WI38 (cell line): ENCODE measurements at regions not wholly inside any gene's neighbourhood (a gene's known extent, or its start where the extent isn't known, plus 50 kb on each side); places are given as distances from the start of the nearest gene placed in this dataset.
A peak's percentile ranks its signal among the peaks of the same experiment; 100 is the strongest.
"Not testable (repeated sequence)": the region's sequence is repeated elsewhere in the genome, so short reads cannot be mapped to it uniquely, and the experiment has no call there.

ENCODE experiments used
- H3K4me3 ChIP-seq: 2 replicates; pipeline ENCODE4 v1.5.1; 2011; ENCODE audit warnings: low read depth, mild to moderate bottlenecking, control low read depth, low read length
- TF ChIP-seq, protein P1 (sequence below): IDR thresholded peaks from 2 replicates; pipeline ENCODE4 v1.5.1; 2012; ENCODE audit warnings: low read depth, mild to moderate bottlenecking, control low read depth, low read length

DNA sequence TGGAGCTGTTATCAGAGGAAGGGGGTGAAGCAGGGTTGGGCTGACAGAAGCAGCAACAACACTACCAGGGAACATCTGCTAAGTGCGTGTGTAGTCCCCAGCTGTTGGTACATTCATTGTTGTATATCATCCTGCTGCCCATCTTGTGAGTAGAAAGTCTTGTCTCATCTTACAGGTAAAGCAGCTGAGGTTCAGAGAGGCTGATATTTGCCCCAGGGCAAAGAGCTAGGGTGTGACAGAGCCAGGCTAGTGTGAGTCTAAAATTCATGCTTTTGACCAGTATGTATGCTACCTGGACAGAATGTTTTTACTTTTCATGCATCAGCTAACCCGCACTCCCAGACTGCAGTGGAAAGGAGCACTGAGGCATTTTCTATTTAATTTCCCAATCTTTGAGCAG lies 221.6 kb downstream of the STK31 start:
- no peak overlapping the region for H3K4me3 ChIP-seq
- TF ChIP-seq, protein P1, sequence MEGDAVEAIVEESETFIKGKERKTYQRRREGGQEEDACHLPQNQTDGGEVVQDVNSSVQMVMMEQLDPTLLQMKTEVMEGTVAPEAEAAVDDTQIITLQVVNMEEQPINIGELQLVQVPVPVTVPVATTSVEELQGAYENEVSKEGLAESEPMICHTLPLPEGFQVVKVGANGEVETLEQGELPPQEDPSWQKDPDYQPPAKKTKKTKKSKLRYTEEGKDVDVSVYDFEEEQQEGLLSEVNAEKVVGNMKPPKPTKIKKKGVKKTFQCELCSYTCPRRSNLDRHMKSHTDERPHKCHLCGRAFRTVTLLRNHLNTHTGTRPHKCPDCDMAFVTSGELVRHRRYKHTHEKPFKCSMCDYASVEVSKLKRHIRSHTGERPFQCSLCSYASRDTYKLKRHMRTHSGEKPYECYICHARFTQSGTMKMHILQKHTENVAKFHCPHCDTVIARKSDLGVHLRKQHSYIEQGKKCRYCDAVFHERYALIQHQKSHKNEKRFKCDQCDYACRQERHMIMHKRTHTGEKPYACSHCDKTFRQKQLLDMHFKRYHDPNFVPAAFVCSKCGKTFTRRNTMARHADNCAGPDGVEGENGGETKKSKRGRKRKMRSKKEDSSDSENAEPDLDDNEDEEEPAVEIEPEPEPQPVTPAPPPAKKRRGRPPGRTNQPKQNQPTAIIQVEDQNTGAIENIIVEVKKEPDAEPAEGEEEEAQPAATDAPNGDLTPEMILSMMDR = no peak

DNA sequence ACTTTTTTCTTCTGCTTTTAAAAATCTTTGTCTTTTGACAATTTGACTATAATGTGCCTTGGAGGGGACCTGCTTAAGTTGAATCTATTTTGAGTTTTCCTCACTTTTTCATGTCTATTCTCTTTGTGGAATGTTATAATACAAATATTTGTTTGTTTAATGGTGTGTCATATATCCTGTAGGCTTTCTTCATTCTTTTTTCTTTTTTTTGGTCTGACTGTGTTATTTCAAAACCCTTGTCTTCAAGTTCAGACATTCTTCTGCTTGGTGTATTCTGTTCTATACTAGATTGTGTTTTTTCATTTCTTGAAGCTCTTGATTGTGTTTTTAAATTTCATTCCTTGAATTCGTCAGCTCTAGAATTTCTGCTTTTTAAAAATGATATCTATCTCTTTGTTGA lies 228.2 kb downstream of the STK31 start:
- TF ChIP-seq, protein P1 = no peak
- no peak overlapping the region for H3K4me3 ChIP-seq

DNA sequence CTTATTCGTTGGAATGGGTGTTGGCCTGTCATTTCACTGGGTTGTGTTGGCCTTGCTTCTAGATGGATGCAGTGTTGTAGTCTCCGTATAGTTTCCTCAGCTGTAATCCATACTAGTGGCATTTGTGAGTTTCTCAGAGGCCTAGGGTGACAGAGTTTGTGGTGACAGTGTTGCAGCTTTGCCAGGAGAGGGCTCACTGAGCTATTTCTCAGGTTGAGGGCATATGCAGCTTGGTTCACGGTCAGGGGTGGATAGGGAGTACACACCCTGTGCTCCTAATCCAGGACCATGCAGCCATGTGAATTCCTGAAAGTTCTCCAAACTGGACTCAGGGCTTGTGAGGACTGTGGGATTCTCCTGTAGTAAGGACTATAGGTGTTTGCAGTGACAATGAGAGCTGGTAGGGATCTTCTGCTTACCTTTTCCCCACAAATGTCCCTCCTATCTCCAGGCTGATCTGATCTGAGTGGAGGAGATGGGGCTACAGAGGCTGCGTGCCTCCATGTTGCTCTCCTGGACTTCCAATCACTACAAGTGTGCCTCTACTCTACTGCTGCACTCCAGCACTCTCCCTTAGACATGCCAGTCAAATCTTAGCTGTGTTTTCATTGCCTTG lies 229.0 kb downstream of the STK31 start:
- TF ChIP-seq, protein P1 = peak; percentile 62
- no peak overlapping the region for H3K4me3 ChIP-seq

DNA sequence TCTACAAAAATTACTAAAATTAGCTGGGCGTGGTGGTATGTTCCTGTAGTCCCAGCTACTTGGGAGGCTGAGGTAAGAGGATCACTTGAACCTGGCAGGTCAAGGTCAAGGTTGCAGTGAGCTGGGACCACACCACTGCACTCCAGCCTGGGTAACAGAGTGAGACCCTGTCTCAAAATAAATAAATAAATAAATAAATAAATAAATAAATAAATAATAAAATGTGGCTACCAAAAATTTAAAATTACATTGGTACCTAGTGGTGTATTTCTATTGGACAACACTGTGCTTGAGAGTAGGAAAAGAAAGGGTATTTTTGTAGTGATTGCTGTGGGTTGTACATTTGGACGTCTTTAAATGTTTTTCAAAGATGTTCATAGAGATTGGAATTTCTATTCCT lies 229.7 kb downstream of the STK31 start:
- not testable (repeated sequence) for H3K4me3 ChIP-seq

DNA sequence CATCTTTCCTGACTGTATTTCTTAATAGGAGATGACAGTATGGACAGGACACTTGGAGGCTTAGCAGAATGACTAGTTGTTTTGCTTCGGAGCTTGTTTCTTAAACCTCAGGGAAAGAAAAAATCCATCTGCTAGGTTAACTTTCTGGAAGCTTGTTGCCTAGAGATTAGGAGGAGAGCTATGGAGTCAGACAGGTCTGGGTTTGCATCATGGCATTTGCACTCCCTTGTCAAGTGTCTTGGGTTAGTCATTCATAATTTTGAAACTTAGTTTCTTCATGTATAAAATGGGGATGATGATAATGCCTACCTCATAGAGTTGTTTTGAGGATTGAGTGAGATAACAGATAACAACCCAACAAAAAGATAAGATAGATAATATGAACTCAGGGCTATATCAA lies 231.5 kb downstream of the STK31 start:
- TF ChIP-seq, protein P1 = no peak

DNA sequence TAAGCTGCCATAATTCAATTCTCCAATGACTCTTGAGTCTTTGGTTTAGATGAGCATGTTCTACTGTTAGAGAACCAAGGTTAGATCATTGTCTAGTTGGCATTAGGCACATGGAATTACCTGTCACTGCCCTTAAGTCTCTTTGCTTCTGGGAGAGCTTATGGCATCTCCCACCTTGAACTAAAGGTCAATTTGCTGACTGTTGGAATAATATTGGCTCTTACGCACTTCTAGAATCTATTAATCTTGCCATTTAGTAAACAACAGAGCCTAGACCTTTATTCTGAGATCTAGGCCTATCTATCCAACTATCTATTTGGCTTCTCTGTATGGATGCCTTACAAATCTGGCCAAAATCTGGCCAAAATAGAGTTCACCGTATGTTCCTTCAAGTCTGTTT lies 232.0 kb downstream of the STK31 start:
- no peak overlapping the region for H3K4me3 ChIP-seq

More for the DNA sequence above, 231.5 kb downstream of the STK31 start:
- H3K4me3 ChIP-seq = no peak overlapping the region

DNA sequence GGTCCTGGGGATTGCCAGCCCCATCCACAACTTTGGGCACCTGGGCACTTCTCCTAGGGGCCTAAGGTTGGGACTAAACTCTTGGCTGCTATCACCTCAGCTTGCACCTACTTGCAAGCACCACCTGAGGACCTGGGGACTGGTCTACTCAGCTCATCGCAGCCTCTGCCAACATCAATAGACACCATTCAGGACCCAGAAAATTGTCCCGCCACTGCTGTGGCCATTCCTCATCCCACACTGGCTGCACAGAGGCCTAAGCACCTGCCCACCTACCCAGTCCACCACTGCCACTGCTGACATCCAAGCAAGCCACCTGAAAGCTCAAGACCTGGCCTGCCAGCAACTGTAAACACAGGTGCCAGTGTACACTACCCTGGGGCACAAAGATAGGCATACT lies 234.1 kb downstream of the STK31 start:
- H3K4me3 ChIP-seq = no peak overlapping the region
- TF ChIP-seq, protein P1 = no peak

More for the DNA sequence above, 232.0 kb downstream of the STK31 start:
- TF ChIP-seq, protein P1 = no peak

DNA sequence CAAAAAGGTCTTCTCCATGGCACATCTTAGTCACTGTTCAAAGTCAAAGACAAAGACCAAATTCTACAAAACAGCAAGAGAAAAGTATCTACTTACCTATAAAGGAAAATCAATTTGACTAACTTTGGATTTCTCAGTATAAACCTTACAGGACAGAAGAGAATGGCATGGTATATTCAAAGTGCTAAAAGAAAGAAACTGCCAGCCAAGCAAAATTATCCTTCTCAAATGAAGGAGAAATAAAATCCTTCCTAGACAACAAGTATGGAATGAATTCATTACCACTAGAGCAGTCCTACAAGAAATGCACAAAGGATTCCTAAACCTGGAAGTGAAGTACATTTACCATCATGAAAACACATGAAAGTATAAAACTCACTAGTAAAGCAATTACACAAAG lies 235.5 kb downstream of the STK31 start:
- TF ChIP-seq, protein P1 = no peak
- H3K4me3 ChIP-seq = no peak overlapping the region
